ENCODE measurements at regions not wholly inside any gene's neighbourhood (a gene's known extent, or its start where the extent isn't known, plus 50 kb on each side); places are given as distances from the start of the nearest gene placed in this dataset.

DNA sequence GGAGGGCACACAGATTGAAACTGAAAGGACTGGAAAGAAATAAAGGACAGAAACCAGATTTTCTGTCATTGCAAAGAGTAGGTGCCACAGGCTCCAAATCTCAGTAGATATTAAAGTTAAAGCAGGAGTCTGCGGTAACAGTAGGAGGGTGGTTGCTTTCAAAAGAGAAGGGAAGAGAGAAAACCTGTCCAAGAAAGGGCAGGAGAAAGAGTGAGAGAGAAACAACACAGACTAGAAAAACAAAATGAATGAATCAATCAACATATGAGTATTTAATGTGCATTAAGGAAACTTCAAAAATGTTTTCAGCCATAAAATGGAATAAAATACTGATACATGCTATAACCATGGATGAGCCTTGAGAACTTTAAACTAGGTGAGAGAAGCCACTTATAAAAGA lies 143.1 kb upstream of the CTAGE1 start:
- TF ChIP-seq, protein P1, sequence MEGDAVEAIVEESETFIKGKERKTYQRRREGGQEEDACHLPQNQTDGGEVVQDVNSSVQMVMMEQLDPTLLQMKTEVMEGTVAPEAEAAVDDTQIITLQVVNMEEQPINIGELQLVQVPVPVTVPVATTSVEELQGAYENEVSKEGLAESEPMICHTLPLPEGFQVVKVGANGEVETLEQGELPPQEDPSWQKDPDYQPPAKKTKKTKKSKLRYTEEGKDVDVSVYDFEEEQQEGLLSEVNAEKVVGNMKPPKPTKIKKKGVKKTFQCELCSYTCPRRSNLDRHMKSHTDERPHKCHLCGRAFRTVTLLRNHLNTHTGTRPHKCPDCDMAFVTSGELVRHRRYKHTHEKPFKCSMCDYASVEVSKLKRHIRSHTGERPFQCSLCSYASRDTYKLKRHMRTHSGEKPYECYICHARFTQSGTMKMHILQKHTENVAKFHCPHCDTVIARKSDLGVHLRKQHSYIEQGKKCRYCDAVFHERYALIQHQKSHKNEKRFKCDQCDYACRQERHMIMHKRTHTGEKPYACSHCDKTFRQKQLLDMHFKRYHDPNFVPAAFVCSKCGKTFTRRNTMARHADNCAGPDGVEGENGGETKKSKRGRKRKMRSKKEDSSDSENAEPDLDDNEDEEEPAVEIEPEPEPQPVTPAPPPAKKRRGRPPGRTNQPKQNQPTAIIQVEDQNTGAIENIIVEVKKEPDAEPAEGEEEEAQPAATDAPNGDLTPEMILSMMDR (IDR thresholded peaks at IDR 0.05 in 2 of 3, conservative IDR thresholded peaks at IDR 0.05 in 1 of 3; ENCODE audit: borderline replicate concordance in 1 of 3, insufficient read depth in 1 of 3, low read depth in 2 of 3, low read length in 2 of 3), result no peak
- TF ChIP-seq EZH2phosphoT487 (IDR thresholded peaks at IDR 0.05; ENCODE audit: borderline replicate concordance) (no peak), JUND (IDR thresholded peaks at IDR 0.05) (no peak)

Data from HCT116 (cell line).